ENCODE measurements at regions not wholly inside any gene's neighbourhood (a gene's known extent, or its start where the extent isn't known, plus 50 kb on each side); places are given as distances from the start of the nearest gene placed in this dataset.
"Not testable (repeated sequence)": the region's sequence is repeated elsewhere in the genome, so short reads cannot be mapped to it uniquely, and the experiment has no call there.

- DNase-seq, result not testable (repeated sequence)
Measured at GRCh38 chr16:88274126-88274750, 108.5 kb upstream of the ZNF469 start.

DNA sequence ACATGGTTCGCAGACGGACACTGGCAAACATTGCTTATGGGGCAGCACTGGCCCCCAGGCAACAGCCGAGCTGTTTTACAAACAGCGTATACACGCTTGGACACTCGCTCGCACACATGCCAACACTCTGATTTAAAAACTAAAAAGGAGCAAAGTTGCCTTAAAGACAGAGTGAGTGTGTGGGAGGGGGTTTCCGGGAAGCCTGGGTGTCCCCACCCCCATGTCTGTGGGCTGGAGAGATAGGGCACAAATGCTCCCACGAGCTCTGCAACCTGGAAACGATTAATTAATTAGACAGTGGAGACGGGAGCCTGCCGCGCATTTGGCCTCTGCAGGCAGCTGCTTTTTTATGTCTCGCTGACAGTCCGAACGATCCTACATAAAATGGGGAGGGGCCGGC, 107.9 kb upstream of the ZNF469 start:
- no peak for DNase-seq

DNA sequence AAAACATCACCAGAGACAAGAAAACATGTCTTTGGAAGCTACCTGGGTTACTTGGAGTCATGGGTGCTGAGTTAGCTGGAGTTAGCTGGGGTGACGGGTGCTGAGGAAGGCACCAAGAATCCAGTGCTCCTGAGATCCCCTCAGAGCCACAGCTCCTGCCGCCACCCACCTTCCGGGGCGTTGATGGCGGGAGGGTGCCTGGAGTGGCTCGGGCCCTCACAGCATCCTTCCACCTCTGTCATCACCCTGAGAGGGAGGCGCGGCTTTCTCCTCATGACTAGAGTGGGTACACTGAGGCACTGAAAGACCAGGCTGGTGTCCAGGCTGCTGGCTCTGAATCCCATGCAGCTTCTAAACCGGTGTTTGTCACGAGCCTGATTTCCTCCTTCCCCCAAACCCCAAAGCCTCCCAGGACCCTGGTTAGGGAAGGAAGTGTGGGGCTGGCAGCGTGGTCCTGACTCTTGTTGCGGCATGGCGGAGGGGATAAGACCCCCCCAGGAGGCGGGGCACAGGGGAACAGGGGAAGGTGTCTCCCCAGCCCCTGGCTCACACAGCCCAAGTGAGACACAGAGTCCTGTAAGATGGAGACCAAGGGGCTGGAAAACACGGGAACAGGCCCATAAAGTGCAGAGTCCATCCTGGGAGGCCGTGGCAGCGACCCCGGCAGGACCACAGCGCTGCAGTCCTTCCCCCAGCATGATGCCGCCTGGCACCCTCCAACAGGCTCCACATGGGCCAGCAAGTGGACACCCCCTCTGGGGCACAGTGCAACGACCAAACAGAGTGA, 107.2 kb upstream of the ZNF469 start:
- not testable (repeated sequence) for DNase-seq

GRCh38 chr16:88276123-88276588, 106.6 kb upstream of the ZNF469 start:
- not testable (repeated sequence) for DNase-seq

- DNase-seq, result no peak
Measured at GRCh38 chr16:88276591-88276990, 106.2 kb upstream of the ZNF469 start.

- DNase-seq, result no peak
Measured at GRCh38 chr16:88279998-88280397, 102.8 kb upstream of the ZNF469 start.

GRCh38 chr16:88281858-88282563, 100.7 kb upstream of the ZNF469 start:
- no peak for DNase-seq

DNA sequence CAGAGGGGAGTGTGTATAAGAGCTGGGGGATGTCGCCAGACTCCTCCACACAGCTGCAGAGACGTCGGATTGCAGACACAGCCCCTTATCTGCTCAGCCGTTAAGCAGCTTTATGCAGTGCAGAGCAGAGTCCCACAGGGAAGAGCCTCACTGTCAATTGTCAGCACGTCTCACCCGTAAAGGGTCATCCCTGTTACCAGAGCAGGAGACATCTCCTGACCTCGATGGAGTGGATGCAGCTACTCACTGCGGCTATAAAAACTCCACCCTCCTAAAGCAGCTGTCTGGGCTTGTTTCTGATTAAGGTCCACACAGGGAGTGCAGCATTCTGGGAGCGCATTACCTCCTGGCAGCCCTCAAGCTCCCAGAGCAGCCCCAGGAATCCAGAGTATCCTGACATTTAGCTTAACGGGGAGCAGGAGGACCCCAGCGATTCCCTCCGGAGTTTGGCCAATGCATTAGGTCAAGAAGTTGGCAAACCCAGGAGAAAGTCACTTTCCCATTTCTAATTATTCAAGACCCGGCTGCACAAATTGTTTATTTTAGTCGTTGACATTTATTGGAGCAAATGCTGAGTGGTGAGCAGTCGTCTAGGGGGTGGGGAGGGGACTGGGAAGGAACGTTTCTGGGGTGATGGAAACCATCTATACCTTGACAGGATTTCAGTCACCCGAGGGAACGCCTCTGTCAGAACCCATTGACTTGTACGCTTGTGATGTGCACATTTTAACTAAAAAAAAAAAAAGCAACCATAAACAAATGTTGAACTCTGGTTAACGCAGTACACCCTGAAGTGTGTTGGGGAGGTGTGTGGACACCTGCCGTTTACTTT, 100.0 kb upstream of the ZNF469 start:
- no peak for DNase-seq

- DNase-seq, result no peak
Measured at GRCh38 chr16:88283596-88283995, 99.2 kb upstream of the ZNF469 start.

GRCh38 chr16:88284101-88284500, 98.7 kb upstream of the ZNF469 start:
- no peak for DNase-seq

GRCh38 chr16:88284626-88285513, 97.9 kb upstream of the ZNF469 start:
- no peak for DNase-seq

- DNase-seq, result no peak
Measured at GRCh38 chr16:88285514-88285822, 97.3 kb upstream of the ZNF469 start.

DNA sequence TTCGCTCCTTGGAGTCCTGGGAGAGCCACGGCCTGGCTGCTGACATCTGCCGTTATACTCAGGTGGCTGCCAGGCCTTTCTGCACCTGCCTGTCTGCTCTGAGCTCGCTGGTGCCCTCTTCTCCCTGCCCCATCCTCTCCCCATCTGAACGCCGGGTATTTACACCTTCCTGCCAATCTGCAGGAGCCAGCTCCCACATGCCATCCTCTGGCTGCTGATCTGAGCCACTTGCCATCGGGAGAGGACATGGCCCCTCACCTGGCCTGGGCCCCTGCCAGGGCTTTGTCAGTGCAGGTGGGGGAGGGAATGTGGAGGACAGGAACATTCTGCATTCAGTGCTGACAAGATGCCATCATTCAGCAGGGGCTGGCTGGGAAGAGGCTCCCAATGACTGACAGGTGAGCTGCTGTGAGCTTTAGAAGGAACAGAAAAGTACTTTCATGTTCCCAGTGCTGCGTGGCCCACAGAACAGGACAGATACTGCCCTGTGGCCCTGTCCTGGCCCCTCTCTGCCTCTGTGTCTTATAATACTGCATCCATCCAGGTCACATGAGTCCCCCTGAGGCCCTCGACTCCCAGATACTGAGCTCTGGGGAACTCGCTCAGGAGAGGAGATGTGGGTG, 96.3 kb upstream of the ZNF469 start:
- no peak for DNase-seq

- DNase-seq, result no peak
Measured at GRCh38 chr16:88287219-88287618, 95.5 kb upstream of the ZNF469 start.

DNA sequence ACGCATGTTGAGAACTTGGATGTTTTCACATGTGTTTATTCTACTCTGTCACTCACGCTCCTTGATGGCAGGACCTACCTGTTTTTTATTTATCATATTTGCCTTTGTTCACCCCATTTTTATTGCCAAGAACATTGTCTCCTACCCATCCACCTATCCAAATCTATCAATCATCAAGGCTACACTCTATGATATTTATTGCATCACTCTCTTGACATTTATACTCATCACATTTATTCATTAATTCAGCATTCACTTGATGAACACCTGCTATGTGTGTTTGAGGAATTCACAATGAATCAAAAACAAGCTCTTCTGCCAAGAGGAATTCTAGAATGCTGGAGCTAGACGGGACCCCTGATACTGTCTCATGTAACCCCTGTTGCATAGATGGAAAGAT, 94.5 kb upstream of the ZNF469 start:
- no peak for DNase-seq

- no peak for DNase-seq
Measured at GRCh38 chr16:88289001-88289400, 93.8 kb upstream of the ZNF469 start.

- DNase-seq, result no peak
Measured at GRCh38 chr16:88289561-88289960, 93.2 kb upstream of the ZNF469 start.

DNA sequence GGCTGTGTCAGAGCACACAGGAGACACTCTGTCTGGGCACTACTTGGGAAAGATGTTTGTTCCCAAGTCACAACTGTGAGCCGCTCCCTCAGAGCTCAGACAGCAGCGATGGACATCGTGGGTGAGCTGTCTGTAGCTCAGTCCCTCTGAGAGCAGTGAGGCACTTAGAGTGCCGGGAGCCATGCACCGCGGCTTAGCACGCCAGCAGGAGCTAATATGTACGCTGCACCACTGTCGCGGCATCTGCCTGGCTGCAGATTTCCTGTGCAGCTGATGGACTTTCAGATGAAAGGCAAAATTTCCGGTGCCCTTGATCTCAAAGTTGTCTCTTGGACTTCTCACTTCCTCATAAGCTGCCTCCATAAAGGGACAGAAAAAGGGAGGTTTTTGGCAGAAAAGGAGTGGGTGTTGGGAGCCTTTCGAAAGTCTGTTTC, 92.8 kb upstream of the ZNF469 start:
- DNase-seq, result no peak

DNA sequence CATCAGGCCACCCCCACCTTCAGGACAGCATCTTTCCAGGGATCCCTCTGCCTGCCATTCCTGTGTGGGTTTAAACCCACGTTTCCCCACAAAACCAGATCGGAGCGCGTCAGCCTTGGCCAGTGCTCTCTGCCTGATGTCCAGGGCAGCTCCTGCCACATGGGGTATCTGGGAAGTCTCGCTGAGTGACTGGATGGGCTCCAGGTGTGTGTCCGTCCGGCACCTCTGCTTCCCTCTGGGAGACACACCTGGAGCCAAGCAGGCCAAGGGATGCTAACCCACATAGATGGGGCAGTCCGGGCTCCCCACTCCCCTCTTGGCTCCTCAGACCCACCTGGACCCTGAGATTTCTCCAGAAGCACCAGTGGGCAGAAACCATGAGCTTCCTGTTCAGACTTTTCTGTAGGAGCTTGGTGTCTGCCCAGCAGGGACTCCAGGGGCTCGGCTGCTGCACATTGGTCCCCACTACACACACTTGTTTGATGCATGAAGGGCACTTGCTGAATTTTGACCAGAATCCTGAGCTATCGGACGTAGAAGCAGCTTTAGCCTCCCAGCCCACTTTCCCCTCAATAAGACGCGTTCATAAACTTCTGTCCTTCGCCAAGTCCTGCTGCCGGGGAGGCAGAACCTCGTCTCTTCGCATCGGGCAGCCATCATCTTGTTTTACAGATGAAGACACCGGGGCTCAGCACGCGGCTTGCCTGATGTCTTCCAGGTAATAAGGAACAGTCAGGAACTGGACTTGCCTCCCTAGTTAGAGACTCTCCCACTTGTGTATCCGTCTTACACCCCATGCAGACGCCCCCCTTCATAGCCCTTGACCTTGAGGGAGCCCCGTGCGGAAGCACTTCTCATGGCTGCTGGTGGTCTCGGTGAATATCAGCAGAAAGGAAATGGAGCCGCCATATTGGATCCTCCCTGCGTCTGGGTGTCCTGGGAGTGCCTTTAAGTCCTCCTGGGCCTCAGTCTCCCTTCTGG, 91.6 kb upstream of the ZNF469 start:
- DNase-seq, result no peak

All from CD4-positive, alpha-beta T cell treated with Interleukin-10 for 1 hour (primary cell).